PC-9 (cell line): ENCODE measurements at regions not wholly inside any gene's neighbourhood (a gene's known extent, or its start where the extent isn't known, plus 50 kb on each side); places are given as distances from the start of the nearest gene placed in this dataset.

Source experiments
- EZH2 ChIP-seq: fragments of 200-600 bp; sonication (generic); IDR thresholded peaks from 2 replicates; pipeline ENCODE4 v1.8.0; 2017; ENCODE audit warnings: antibody characterized with exemption, low read depth
- TF ChIP-seq, protein P1 (sequence below): fragments of 200-600 bp; sonication (generic); conservative IDR thresholded peaks from 2 replicates; pipeline ENCODE4 v1.6.1; 2017; ENCODE audit warnings: mixed run types, antibody characterized with exemption, mild to moderate bottlenecking, moderate library complexity

DNA sequence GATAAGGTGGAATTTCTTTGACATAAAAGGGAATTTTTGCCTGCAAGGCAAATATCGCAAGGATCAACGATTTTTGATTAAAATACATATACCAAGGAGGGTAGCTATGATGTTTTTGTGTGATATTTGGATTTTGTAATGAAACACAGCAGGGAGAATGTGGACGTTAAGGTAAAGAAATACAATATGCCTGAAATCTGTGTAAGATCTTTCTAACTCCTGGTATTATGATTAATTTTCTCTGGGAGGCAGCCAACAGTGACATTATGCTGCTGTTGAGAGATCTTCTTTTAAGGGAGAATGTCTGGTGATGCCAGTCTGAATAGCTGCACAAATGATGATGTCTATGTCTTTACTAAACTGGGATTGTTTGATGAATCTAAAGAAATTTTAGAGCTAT, 972.2 kb downstream of the SQOR start:
- TF ChIP-seq, protein P1, sequence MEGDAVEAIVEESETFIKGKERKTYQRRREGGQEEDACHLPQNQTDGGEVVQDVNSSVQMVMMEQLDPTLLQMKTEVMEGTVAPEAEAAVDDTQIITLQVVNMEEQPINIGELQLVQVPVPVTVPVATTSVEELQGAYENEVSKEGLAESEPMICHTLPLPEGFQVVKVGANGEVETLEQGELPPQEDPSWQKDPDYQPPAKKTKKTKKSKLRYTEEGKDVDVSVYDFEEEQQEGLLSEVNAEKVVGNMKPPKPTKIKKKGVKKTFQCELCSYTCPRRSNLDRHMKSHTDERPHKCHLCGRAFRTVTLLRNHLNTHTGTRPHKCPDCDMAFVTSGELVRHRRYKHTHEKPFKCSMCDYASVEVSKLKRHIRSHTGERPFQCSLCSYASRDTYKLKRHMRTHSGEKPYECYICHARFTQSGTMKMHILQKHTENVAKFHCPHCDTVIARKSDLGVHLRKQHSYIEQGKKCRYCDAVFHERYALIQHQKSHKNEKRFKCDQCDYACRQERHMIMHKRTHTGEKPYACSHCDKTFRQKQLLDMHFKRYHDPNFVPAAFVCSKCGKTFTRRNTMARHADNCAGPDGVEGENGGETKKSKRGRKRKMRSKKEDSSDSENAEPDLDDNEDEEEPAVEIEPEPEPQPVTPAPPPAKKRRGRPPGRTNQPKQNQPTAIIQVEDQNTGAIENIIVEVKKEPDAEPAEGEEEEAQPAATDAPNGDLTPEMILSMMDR: no peak
- no peak for TF ChIP-seq EZH2
